Nephron progenitor cell (in vitro differentiated cells): ENCODE measurements at regions not wholly inside any gene's neighbourhood (a gene's known extent, or its start where the extent isn't known, plus 50 kb on each side); places are given as distances from the start of the nearest gene placed in this dataset.
"Not testable (repeated sequence)": the region's sequence is repeated elsewhere in the genome, so short reads cannot be mapped to it uniquely, and the experiment has no call there.

Source experiments
- DNase-seq: peaks from one replicate; pipeline ENCODE4 v3.0.0; 2021
- H3K27ac Mint-ChIP-seq: 2 replicates; pipeline ENCODE4 v1.8.0; 2021; ENCODE audit warnings: mild to moderate bottlenecking, moderate library complexity, mixed read lengths
- H3K27me3 Mint-ChIP-seq: 2 replicates; pipeline ENCODE4 v1.8.0; 2021; ENCODE audit warnings: mild to moderate bottlenecking, low read depth, mixed read lengths; ENCODE audit not compliant: poor library complexity
- H3K36me3 Mint-ChIP-seq: 2 replicates; pipeline ENCODE4 v1.8.0; 2021; ENCODE audit warnings: low read depth, mixed read lengths
- H3K4me1 Mint-ChIP-seq: 2 replicates; pipeline ENCODE4 v1.8.0; 2021; ENCODE audit warnings: mixed read lengths
- H3K4me3 Mint-ChIP-seq: 2 replicates; pipeline ENCODE4 v1.8.0; 2021; ENCODE audit warnings: mild to moderate bottlenecking, moderate library complexity, mixed read lengths
- H3K9me3 Mint-ChIP-seq: 2 replicates; pipeline ENCODE4 v1.8.0; 2021; ENCODE audit warnings: mild to moderate bottlenecking, moderate library complexity, mixed read lengths
- CTCF ChIP-seq: fragments of 200-600 bp; sonication (generic); IDR thresholded peaks from 2 replicates; pipeline ENCODE4 v1.5.0; 2021; ENCODE audit warnings: antibody characterized with exemption

- Mint-ChIP-seq H3K36me3 (no peaks in the 10 kb centered on the region), H3K9me3 (no peaks in the 10 kb centered on the region), H3K4me1 (no peaks in the 10 kb centered on the region), H3K27ac (no peak overlapping the region), H3K27me3 (peaks cover 5% of the 10 kb centered on the region), H3K4me3 (no peak overlapping the region)
- no peak for DNase-seq
- TF ChIP-seq CTCF, result no peak
Measured at GRCh38 chr10:56003555-56003954, 357.5 kb downstream of the ZWINT start.

- Mint-ChIP-seq H3K4me3 (no peak overlapping the region), H3K36me3 (no peaks in the 10 kb centered on the region), H3K9me3 (no peaks in the 10 kb centered on the region), H3K4me1 (no peaks in the 10 kb centered on the region), H3K27me3 (no peaks in the 10 kb centered on the region), H3K27ac (no peak overlapping the region)
- no peak for TF ChIP-seq CTCF
- DNase-seq, result no peak
Measured at GRCh38 chr10:55989188-55989587, 371.9 kb downstream of the ZWINT start.

- Mint-ChIP-seq H3K27me3 (no peaks in the 10 kb centered on the region), H3K36me3 (no peaks in the 10 kb centered on the region), H3K27ac (no peak overlapping the region), H3K4me3 (no peak overlapping the region), H3K4me1 (no peaks in the 10 kb centered on the region), H3K9me3 (no peaks in the 10 kb centered on the region)
- DNase-seq, result no peak
- no peak for TF ChIP-seq CTCF
Measured at GRCh38 chr10:55979203-55979602, 381.9 kb downstream of the ZWINT start.

GRCh38 chr10:55966101-55966500 lies 395.0 kb downstream of the ZWINT start:
- H3K27ac Mint-ChIP-seq, result no peak overlapping the region
- no peak overlapping the region for H3K4me3 Mint-ChIP-seq
- TF ChIP-seq CTCF, result no peak
- no peaks in the 10 kb centered on the region for H3K36me3 Mint-ChIP-seq
- no peaks in the 10 kb centered on the region for H3K4me1 Mint-ChIP-seq
- H3K9me3 Mint-ChIP-seq, result no peaks in the 10 kb centered on the region
- DNase-seq, result no peak
- H3K27me3 Mint-ChIP-seq, result no peaks in the 10 kb centered on the region

GRCh38 chr10:55943403-55943802 lies 417.7 kb downstream of the ZWINT start:
- no peaks in the 10 kb centered on the region for H3K27me3 Mint-ChIP-seq
- no peak for TF ChIP-seq CTCF
- H3K36me3 Mint-ChIP-seq, result no peaks in the 10 kb centered on the region
- H3K4me3 Mint-ChIP-seq, result no peak overlapping the region
- H3K27ac Mint-ChIP-seq, result no peak overlapping the region
- DNase-seq, result no peak
- H3K4me1 Mint-ChIP-seq, result no peaks in the 10 kb centered on the region
- no peaks in the 10 kb centered on the region for H3K9me3 Mint-ChIP-seq

GRCh38 chr10:55929291-55929690 lies 431.8 kb downstream of the ZWINT start:
- no peaks in the 10 kb centered on the region for H3K9me3 Mint-ChIP-seq
- H3K36me3 Mint-ChIP-seq, result no peaks in the 10 kb centered on the region
- H3K4me1 Mint-ChIP-seq, result no peaks in the 10 kb centered on the region
- TF ChIP-seq CTCF, result no peak
- H3K27ac Mint-ChIP-seq, result no peak overlapping the region
- no peak overlapping the region for H3K4me3 Mint-ChIP-seq
- DNase-seq, result no peak
- H3K27me3 Mint-ChIP-seq, result peaks cover 3% of the 10 kb centered on the region

- peak; percentile 52 for DNase-seq
- H3K9me3 Mint-ChIP-seq, result peaks cover 34% of the 10 kb centered on the region
- H3K27me3 Mint-ChIP-seq, result not testable (repeated sequence)
- H3K27ac Mint-ChIP-seq, result peak overlapping the region; percentile 92
- peaks cover 21% of the 10 kb centered on the region for H3K36me3 Mint-ChIP-seq
- H3K4me3 Mint-ChIP-seq, result peak overlapping the region; percentile 93
- peaks cover 32% of the 10 kb centered on the region for H3K4me1 Mint-ChIP-seq
Measured at GRCh38 chr10:55899472-55900147, 461.4 kb downstream of the ZWINT start.
